SK-N-SH (cell line): ENCODE measurements at regions not wholly inside any gene's neighbourhood (a gene's known extent, or its start where the extent isn't known, plus 50 kb on each side); places are given as distances from the start of the nearest gene placed in this dataset.

Experiments used
- EZH2phosphoT487 ChIP-seq: fragments of 200-600 bp; sonication (generic); IDR thresholded peaks from 2 replicates; pipeline ENCODE4 v1.6.1; 2017; ENCODE audit warnings: low read depth, mixed run types, mild to moderate bottlenecking, antibody characterized with exemption, moderate library complexity, borderline replicate concordance
- NRF1 ChIP-seq: IDR thresholded peaks from 2 replicates; pipeline ENCODE4 v1.6.1; 2012; ENCODE audit warnings: low read depth, mild to moderate bottlenecking, low read length
- POLR2AphosphoS5 ChIP-seq: IDR thresholded peaks from 2 replicates; pipeline ENCODE4 v1.6.1; 2012; ENCODE audit warnings: low read depth, low read length
- RAD21 ChIP-seq: IDR thresholded peaks from 2 replicates; pipeline ENCODE4 v1.6.1; 2012; ENCODE audit warnings: mild to moderate bottlenecking, low read length
- TCF12 ChIP-seq: IDR thresholded peaks from 2 replicates; pipeline ENCODE4 v1.4.0; 2012
- YY1 ChIP-seq: IDR thresholded peaks from 2 replicates; pipeline ENCODE4 v1.4.0; 2012; ENCODE audit warnings: low read depth, mild to moderate bottlenecking
- TF ChIP-seq, protein P1 (sequence below): fragments of 200-600 bp; sonication (generic); IDR thresholded peaks from 2 replicates; pipeline ENCODE4 v1.6.1; 2017; ENCODE audit warnings: antibody characterized with exemption, mild to moderate bottlenecking, moderate library complexity
- TF ChIP-seq, protein P2 (sequence below): IDR thresholded peaks from 2 replicates; pipeline ENCODE4 v1.6.1; 2012; ENCODE audit warnings: mild to moderate bottlenecking, low read depth, low read length, moderate library complexity
- TF ChIP-seq, protein P3 (sequence below): fragments of 150-350 bp; IDR thresholded peaks from 2 replicates; pipeline ENCODE4 v1.6.1; 2017; ENCODE audit warnings: antibody characterized with exemption, low read length, low read depth, borderline replicate concordance

DNA sequence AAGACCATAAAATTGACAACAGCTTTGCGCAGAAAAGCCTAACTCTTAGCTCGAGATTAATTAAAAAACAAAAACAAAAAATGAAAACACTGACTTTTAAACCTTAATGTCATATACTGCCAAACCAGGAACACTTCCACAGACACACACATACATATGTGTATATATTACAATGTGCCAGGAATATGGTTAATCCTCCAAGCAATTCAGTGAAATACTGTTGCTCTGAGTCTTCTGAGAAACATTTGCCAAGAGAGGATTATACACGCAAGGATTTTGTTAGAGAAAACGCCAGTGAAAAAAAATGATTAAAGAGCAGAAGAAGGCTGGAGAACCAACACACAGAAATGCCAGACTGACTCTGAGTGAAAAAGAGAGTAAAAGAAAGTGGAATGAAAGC is 116.7 kb upstream of the CHRM3 start:
- TF ChIP-seq NRF1 = no peak
- TF ChIP-seq, protein P1, sequence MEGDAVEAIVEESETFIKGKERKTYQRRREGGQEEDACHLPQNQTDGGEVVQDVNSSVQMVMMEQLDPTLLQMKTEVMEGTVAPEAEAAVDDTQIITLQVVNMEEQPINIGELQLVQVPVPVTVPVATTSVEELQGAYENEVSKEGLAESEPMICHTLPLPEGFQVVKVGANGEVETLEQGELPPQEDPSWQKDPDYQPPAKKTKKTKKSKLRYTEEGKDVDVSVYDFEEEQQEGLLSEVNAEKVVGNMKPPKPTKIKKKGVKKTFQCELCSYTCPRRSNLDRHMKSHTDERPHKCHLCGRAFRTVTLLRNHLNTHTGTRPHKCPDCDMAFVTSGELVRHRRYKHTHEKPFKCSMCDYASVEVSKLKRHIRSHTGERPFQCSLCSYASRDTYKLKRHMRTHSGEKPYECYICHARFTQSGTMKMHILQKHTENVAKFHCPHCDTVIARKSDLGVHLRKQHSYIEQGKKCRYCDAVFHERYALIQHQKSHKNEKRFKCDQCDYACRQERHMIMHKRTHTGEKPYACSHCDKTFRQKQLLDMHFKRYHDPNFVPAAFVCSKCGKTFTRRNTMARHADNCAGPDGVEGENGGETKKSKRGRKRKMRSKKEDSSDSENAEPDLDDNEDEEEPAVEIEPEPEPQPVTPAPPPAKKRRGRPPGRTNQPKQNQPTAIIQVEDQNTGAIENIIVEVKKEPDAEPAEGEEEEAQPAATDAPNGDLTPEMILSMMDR = no peak
- no peak for TF ChIP-seq YY1
- TF ChIP-seq RAD21 = no peak
- TF ChIP-seq, protein P2, sequence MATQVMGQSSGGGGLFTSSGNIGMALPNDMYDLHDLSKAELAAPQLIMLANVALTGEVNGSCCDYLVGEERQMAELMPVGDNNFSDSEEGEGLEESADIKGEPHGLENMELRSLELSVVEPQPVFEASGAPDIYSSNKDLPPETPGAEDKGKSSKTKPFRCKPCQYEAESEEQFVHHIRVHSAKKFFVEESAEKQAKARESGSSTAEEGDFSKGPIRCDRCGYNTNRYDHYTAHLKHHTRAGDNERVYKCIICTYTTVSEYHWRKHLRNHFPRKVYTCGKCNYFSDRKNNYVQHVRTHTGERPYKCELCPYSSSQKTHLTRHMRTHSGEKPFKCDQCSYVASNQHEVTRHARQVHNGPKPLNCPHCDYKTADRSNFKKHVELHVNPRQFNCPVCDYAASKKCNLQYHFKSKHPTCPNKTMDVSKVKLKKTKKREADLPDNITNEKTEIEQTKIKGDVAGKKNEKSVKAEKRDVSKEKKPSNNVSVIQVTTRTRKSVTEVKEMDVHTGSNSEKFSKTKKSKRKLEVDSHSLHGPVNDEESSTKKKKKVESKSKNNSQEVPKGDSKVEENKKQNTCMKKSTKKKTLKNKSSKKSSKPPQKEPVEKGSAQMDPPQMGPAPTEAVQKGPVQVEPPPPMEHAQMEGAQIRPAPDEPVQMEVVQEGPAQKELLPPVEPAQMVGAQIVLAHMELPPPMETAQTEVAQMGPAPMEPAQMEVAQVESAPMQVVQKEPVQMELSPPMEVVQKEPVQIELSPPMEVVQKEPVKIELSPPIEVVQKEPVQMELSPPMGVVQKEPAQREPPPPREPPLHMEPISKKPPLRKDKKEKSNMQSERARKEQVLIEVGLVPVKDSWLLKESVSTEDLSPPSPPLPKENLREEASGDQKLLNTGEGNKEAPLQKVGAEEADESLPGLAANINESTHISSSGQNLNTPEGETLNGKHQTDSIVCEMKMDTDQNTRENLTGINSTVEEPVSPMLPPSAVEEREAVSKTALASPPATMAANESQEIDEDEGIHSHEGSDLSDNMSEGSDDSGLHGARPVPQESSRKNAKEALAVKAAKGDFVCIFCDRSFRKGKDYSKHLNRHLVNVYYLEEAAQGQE = no peak
- no peak for TF ChIP-seq EZH2phosphoT487
- TF ChIP-seq, protein P3, sequence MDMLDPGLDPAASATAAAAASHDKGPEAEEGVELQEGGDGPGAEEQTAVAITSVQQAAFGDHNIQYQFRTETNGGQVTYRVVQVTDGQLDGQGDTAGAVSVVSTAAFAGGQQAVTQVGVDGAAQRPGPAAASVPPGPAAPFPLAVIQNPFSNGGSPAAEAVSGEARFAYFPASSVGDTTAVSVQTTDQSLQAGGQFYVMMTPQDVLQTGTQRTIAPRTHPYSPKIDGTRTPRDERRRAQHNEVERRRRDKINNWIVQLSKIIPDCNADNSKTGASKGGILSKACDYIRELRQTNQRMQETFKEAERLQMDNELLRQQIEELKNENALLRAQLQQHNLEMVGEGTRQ = no peak
- TF ChIP-seq TCF12 = no peak
- no peak for TF ChIP-seq POLR2AphosphoS5
